ENCODE measurements at regions not wholly inside any gene's neighbourhood (a gene's known extent, or its start where the extent isn't known, plus 50 kb on each side); places are given as distances from the start of the nearest gene placed in this dataset.
"Not testable (repeated sequence)": the region's sequence is repeated elsewhere in the genome, so short reads cannot be mapped to it uniquely, and the experiment has no call there.

DNA sequence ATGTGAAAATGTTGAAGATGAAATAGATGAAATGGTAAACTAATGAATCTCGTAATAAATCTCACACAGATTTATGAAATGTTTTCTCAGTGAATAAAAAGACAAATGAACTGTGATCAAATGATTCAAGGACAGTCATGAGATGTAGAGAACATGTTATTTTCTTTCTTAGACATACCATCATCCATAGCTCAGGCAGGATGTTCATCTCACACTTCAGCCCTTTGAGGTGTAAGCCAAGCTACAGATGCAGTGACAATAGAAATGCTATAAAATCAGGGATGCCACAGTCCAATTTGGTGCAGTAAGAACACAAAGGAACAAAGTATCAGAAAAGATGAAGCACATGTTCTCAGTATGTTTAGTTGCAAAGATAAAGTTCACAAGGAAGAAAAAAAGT lies 242.7 kb upstream of the KRR1 start:
- no peak for DNase-seq

DNA sequence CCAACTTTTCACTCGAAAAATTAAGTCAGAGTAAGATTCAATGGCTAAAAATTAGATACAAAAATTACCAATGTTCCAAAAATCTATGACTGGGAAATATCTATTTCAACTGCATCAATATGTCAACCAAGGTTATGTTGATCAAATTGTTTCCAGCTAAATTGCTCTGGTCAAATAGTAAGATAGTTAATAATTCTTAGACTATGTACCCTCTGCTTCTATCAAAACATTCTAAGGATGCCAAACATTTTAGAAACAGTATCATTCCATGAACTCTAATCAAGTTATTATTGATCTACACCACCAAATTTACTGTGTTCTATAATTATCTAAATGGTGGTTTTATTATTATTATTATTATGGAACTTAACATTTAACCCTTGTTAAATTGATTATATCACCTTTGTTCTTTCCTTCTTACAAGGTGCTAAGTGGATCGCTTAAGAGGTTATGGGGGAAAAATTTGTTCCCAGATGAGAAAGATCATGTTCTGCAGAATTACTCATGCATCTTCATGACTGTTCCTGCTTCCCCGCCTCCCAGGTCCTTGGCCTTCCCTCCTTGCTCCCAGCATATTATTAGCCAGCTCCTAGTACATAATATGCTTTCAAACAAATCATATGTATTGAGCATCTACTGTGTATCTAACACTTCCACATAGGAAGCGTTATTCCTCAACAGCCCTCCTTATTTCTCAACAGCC lies 240.5 kb upstream of the KRR1 start:
- DNase-seq: no peak

- no peak for DNase-seq
These were observed 239.4 kb upstream of the KRR1 start for GRCh38 chr12:75750716-75751306.

DNA sequence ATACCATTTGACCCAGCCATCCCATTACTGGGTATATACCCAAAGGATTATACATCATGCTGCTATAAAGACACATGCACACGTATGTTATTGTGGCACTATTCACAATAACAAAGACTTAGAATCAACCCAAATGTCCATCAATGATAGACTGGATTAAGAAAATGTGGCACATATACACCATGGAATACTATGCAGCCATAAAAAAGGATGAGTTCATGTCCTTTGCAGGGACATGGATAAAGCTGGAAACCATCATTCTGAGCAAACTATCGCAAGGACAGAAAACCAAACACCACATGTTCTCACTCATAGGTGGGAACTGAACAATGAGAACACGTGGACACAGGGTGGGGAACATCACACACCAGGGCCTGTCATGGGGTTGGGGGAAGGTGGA lies 237.6 kb upstream of the KRR1 start:
- not testable (repeated sequence) for DNase-seq

GRCh38 chr12:75748136-75748535 lies 236.7 kb upstream of the KRR1 start:
- DNase-seq: no peak

DNA sequence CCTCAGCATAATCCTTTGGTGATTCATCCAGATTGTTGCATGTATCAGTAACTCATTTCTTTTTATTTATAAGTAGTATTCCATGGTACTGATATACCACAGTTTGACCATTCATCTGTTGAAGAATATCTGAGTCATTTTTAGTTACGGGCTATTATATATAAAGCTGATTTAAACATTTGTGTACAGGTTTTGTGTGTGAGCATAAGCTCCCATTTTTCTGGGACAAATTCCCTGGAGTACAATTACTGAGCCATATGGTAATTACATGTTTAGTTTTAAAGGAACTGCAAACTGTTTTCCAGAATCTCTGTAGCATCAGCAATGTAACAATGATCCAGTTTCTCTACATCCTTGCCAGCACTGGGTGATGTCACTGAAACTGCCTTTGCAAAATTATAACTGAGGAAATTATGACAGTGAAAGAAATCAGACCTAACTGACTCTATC lies 236.2 kb upstream of the KRR1 start:
- no peak for DNase-seq

GRCh38 chr12:75746621-75747020 lies 235.2 kb upstream of the KRR1 start:
- no peak for DNase-seq

DNA sequence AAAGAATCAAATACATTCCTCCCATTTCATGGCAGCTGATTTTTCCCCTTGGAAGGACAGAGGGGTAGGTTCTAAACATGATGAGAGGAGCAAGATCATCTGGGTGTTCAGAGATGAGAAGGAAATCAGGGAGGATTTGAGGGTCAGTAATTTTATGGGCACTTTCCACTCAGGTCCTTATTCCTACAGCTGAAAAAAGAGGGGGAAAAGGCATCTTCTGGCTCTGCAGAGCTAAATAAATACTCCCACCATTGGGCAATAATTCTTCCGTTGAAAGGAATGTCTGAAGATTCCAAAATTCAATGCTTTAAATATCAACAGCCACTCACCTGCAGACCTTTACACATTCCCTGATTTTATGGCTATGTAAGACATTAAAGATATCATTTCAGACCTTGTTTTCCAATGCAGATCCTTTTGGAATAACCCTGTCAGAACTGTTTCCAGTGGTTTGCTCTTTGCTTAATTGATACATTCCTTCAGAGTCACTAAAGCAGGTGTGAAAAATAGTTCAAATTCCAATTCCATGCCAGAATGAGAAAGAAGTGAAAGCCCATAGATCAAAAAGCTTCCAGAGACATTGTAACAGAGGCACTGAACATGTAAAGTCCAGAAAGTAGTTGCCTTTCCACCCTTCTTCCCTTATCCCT lies 233.3 kb upstream of the KRR1 start:
- DNase-seq: no peak

GRCh38 chr12:75742961-75743360 lies 231.6 kb upstream of the KRR1 start:
- no peak for DNase-seq

GRCh38 chr12:75742048-75742447 lies 230.6 kb upstream of the KRR1 start:
- DNase-seq: no peak

DNA sequence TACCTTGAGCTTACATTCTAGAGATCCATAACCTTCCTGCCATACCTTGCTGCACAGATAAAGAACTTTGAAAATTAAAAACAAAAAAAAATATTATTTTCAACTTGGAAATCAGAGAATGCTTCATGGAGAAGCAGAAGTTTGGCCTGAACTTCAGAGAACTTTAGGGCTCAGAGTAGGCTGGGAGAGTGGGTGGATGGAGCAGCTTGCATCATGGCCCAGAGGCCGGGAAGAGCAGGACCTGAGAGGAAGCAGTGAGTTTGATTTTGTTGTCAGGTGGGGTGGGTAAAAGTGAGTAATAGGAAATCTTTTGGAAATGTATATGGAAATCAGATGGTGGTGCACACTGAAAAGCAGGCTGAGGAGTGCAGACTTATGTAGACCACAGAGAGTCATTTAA lies 228.5 kb upstream of the KRR1 start:
- no peak for DNase-seq

GRCh38 chr12:75739098-75739497 lies 227.7 kb upstream of the KRR1 start:
- DNase-seq: not testable (repeated sequence)

GRCh38 chr12:75738486-75738885 lies 227.1 kb upstream of the KRR1 start:
- DNase-seq: no peak

DNA sequence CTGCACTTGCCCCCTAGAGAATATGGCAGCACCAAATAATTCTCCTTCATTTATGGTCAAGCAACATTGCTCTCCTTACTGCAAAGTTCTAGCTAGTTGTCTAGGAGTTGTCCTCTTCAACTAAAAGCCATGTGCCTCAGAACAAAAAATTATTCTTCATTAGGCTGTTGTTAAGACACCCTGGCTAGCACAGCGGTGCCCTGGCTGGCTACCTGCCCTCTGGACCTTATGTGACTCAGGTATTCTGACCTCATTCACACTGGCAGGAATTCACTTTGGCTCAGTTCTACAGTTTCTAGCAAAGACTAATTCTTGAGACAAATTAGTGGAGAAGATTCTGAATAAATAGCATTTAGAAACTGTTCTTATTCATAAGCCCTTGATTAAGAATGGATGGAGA lies 224.4 kb upstream of the KRR1 start:
- DNase-seq: no peak

DNA sequence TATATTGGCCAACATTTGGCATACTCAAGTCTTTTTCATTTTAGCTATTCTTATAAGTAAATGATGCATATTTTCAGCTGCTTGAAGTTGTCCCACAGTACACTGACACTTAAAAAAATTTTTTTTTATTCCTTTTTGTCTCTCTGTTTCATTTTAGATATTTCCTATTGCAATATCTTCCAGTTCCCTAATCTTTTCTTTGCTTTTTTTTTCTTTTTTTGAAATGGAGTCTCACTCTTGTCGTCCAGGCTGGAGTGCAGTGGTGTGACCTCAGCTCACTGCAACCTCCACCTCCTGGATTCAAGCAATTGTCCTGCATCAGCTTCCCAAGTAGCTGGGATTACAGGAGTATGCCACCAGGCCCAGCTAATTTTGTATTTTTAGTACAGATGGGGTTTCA lies 217.4 kb upstream of the KRR1 start:
- no peak for DNase-seq

GRCh38 chr12:75727577-75727976 lies 216.2 kb upstream of the KRR1 start:
- DNase-seq: no peak

- DNase-seq: no peak
These were observed 214.2 kb upstream of the KRR1 start for GRCh38 chr12:75725521-75726111.

GRCh38 chr12:75724928-75725312 lies 213.5 kb upstream of the KRR1 start:
- DNase-seq: no peak

- no peak for DNase-seq
These were observed 213.0 kb upstream of the KRR1 start for GRCh38 chr12:75724307-75724927.

DNA sequence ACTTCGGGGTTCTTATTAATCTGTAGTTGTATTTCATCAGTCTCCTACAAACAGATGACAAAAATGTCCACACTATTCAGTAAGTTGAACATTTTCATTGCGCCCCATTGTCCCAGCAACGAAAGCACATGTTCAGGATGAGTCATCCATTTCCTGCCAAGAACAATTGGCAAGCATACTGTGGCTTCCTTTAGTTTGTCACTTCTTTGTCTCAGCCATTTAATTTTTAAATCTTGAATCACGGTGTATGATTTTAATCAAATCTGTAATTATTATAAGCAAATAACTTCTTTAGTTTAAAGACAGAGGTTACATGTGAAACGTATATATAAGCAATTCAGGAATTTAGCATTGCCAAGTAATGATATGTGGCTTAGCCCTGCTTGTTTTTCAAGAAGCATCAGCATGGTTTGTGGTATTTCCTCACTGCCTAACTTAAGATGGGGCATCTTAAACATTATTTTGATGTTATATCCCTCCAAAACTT lies 211.3 kb upstream of the KRR1 start:
- DNase-seq: peak; percentile 41

- DNase-seq: no peak
These were observed 210.4 kb upstream of the KRR1 start for GRCh38 chr12:75721796-75722195.

GRCh38 chr12:75720812-75721641 lies 209.6 kb upstream of the KRR1 start:
- no peak for DNase-seq
